Liver (tissue), 8 donors: ENCODE measurements at regions not wholly inside any gene's neighbourhood (a gene's known extent, or its start where the extent isn't known, plus 50 kb on each side); places are given as distances from the start of the nearest gene placed in this dataset.

Source experiments
- DNase-seq: peaks from one replicate; pipeline ENCODE4 v3.0.0-alpha.2; 2017; ENCODE audit warnings: low spot score
- H3K27ac ChIP-seq, 2 donors: one replicate each; pipeline ENCODE4 v1.7.0; 2013; ENCODE audit warnings: inconsistent platforms in 2 of 2, low read length in 2 of 2, control low read depth in 1 of 2, low read depth in 1 of 2, mild to moderate bottlenecking in 1 of 2
- H3K27me3 ChIP-seq, 4 donors: one replicate each; pipeline versions ENCODE4 v1.6.1 to v1.7.0; 2013; ENCODE audit warnings: low read length in 3 of 4, inconsistent platforms in 1 of 4, mild to moderate bottlenecking in 1 of 4, moderate library complexity in 1 of 4; ENCODE audit not compliant: control insufficient read depth in 4 of 4, insufficient read depth in 4 of 4
- H3K36me3 ChIP-seq, 4 donors: one replicate each; pipeline versions ENCODE4 v1.6.1 to v1.7.0; 2013; ENCODE audit warnings: low read length in 3 of 4, mild to moderate bottlenecking in 3 of 4, low read depth in 1 of 4, moderate library complexity in 1 of 4; ENCODE audit not compliant: control insufficient read depth in 4 of 4, insufficient read depth in 3 of 4
- H3K4me1 ChIP-seq, 4 donors: one replicate each; pipeline versions ENCODE4 v1.6.1 to v1.7.0; 2013; ENCODE audit warnings: low read length in 3 of 4, mild to moderate bottlenecking in 3 of 4, moderate library complexity in 1 of 4; ENCODE audit not compliant: control insufficient read depth in 4 of 4, insufficient read depth in 4 of 4
- H3K4me3 ChIP-seq, 3 donors: one replicate each; pipeline versions ENCODE4 v1.6.1 to v1.7.0; 2013; ENCODE audit warnings: low read length in 3 of 3, control low read depth in 1 of 3, low read depth in 1 of 3, mild to moderate bottlenecking in 1 of 3
- H3K9ac ChIP-seq, 2 donors: one replicate each; pipeline ENCODE4 v1.7.0; 2013; ENCODE audit warnings: low read length in 2 of 2, mild to moderate bottlenecking in 2 of 2, moderate library complexity in 2 of 2, control low read depth in 1 of 2, low read depth in 1 of 2
- H3K9me3 ChIP-seq, 4 donors: one replicate each; pipeline versions ENCODE4 v1.6.1 to v1.7.0; 2013; ENCODE audit warnings: low read length in 3 of 4; ENCODE audit not compliant: control insufficient read depth in 4 of 4
- EGR1 ChIP-seq, 2 donors: IDR thresholded peaks; 2 replicates each; pipeline ENCODE4 v1.6.1; 2016 to 2018; ENCODE audit warnings: antibody characterized with exemption in 2 of 2, low read depth in 2 of 2
- FOXA1 ChIP-seq: IDR thresholded peaks from 2 replicates; pipeline ENCODE4 v1.6.1; 2016; ENCODE audit warnings: antibody characterized with exemption
- FOXA2 ChIP-seq: IDR thresholded peaks from 2 replicates; pipeline ENCODE4 v1.6.1; 2016; ENCODE audit warnings: antibody characterized with exemption
- GABPA ChIP-seq, 2 donors: IDR thresholded peaks in 1 of 2; conservative IDR thresholded peaks in 1 of 2; 2 replicates each; pipeline ENCODE4 v1.6.1; 2016; ENCODE audit warnings: antibody characterized with exemption in 2 of 2, mild to moderate bottlenecking in 1 of 2, moderate library complexity in 1 of 2
- HNF4A ChIP-seq, 2 donors: conservative IDR thresholded peaks; 2 replicates each; pipeline ENCODE4 v1.6.1; 2016; ENCODE audit warnings: antibody characterized with exemption in 2 of 2, mild to moderate bottlenecking in 2 of 2
- HNF4G ChIP-seq: IDR thresholded peaks from 2 replicates; pipeline ENCODE4 v1.6.1; 2016; ENCODE audit warnings: antibody characterized with exemption
- JUND ChIP-seq, 2 donors: IDR thresholded peaks; 2 replicates each; pipeline ENCODE4 v1.6.1; 2016; ENCODE audit warnings: antibody characterized with exemption in 2 of 2
- MAX ChIP-seq: IDR thresholded peaks from 2 replicates; pipeline ENCODE4 v1.6.1; 2016; ENCODE audit warnings: antibody characterized with exemption
- NR2F2 ChIP-seq: IDR thresholded peaks from 2 replicates; pipeline ENCODE4 v1.6.1; 2016; ENCODE audit warnings: antibody characterized with exemption
- RAD21 ChIP-seq, 2 donors: IDR thresholded peaks; 2 replicates each; pipeline ENCODE4 v1.6.1; 2016; ENCODE audit warnings: antibody characterized with exemption in 2 of 2, mild to moderate bottlenecking in 2 of 2
- REST ChIP-seq: IDR thresholded peaks from 2 replicates; pipeline ENCODE4 v1.6.1; 2016; ENCODE audit warnings: antibody characterized with exemption, mild to moderate bottlenecking
- RXRA ChIP-seq, 2 donors: IDR thresholded peaks; 2 replicates each; pipeline ENCODE4 v1.6.1; 2017 to 2018; ENCODE audit warnings: antibody characterized with exemption in 2 of 2, mild to moderate bottlenecking in 1 of 2
- SP1 ChIP-seq: IDR thresholded peaks from 2 replicates; pipeline ENCODE4 v1.6.1; 2018; ENCODE audit warnings: antibody characterized with exemption, mild to moderate bottlenecking
- TAF1 ChIP-seq: conservative IDR thresholded peaks from 2 replicates; pipeline ENCODE4 v1.6.1; 2016; ENCODE audit warnings: antibody characterized with exemption, mild to moderate bottlenecking
- YY1 ChIP-seq: IDR thresholded peaks from 2 replicates; pipeline ENCODE4 v1.6.1; 2016; ENCODE audit warnings: antibody characterized with exemption, mild to moderate bottlenecking
- WGBS: extraction: QIAGEN DNeasy Blood & Tissue Kit; methylation state at CpG from one replicate; pipeline ENCODE4 v1.1.7; 2013; 5-methylcytosine and 5-hydroxymethylcytosine counted together
- TF ChIP-seq, protein P1 (sequence below): fragments of 150-350 bp; IDR thresholded peaks from 2 replicates; pipeline ENCODE4 v1.5.1; 2017; ENCODE audit warnings: improper control_type of control experiment, low read depth, low read length; ENCODE audit not compliant: missing input control
- TF ChIP-seq, protein P2 (sequence below): IDR thresholded peaks from 2 replicates; pipeline ENCODE4 v1.6.1; 2016; ENCODE audit warnings: antibody characterized with exemption
- TF ChIP-seq, protein P3 (sequence below): IDR thresholded peaks from 2 replicates; pipeline ENCODE4 v1.6.1; 2016; ENCODE audit warnings: antibody characterized with exemption
- donor health status: healthy.
- donor health status: healthy.
- donor health status: healthy.
- donor health status: healthy.
- donor health status: healthy.

- WGBS: 81% methylated on average over 10 of the region's 10 CpGs
- H3K27ac ChIP-seq: no peak overlapping the region
- H3K9ac ChIP-seq: no peak overlapping the region
- H3K9me3 ChIP-seq: no peaks in the 10 kb centered on the region
- H3K36me3 ChIP-seq: peaks cover 0 to 14% (median 7%) of the 10 kb centered on the region in 4 donors
- H3K4me1 ChIP-seq: peaks cover 0 to 11% (median 0%) of the 10 kb centered on the region in 4 donors
- TF ChIP-seq, protein P1, sequence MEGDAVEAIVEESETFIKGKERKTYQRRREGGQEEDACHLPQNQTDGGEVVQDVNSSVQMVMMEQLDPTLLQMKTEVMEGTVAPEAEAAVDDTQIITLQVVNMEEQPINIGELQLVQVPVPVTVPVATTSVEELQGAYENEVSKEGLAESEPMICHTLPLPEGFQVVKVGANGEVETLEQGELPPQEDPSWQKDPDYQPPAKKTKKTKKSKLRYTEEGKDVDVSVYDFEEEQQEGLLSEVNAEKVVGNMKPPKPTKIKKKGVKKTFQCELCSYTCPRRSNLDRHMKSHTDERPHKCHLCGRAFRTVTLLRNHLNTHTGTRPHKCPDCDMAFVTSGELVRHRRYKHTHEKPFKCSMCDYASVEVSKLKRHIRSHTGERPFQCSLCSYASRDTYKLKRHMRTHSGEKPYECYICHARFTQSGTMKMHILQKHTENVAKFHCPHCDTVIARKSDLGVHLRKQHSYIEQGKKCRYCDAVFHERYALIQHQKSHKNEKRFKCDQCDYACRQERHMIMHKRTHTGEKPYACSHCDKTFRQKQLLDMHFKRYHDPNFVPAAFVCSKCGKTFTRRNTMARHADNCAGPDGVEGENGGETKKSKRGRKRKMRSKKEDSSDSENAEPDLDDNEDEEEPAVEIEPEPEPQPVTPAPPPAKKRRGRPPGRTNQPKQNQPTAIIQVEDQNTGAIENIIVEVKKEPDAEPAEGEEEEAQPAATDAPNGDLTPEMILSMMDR: peak; percentile 45
- TF ChIP-seq RAD21 (IDR thresholded peaks at IDR 0.05) (peak; percentile 23 to 59), NR2F2 (no peak)
- TF ChIP-seq, protein P2, sequence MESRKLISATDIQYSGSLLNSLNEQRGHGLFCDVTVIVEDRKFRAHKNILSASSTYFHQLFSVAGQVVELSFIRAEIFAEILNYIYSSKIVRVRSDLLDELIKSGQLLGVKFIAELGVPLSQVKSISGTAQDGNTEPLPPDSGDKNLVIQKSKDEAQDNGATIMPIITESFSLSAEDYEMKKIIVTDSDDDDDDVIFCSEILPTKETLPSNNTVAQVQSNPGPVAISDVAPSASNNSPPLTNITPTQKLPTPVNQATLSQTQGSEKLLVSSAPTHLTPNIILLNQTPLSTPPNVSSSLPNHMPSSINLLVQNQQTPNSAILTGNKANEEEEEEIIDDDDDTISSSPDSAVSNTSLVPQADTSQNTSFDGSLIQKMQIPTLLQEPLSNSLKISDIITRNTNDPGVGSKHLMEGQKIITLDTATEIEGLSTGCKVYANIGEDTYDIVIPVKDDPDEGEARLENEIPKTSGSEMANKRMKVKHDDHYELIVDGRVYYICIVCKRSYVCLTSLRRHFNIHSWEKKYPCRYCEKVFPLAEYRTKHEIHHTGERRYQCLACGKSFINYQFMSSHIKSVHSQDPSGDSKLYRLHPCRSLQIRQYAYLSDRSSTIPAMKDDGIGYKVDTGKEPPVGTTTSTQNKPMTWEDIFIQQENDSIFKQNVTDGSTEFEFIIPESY: no peak
- no peak overlapping the region for H3K4me3 ChIP-seq
- no peaks in the 10 kb centered on the region for H3K27me3 ChIP-seq
- DNase-seq: no peak
Measured at GRCh38 chr9:109880276-109881169, 100.5 kb downstream of the PALM2AKAP2 start.

- Histone ChIP-seq H3K27me3 (no peaks in the 10 kb centered on the region), H3K9me3 (no peaks in the 10 kb centered on the region), H3K36me3 (peaks cover 0 to 18% (median 5%) of the 10 kb centered on the region in 4 donors), H3K27ac (peak overlapping the region in 1 of 2 donors; percentile 22), H3K4me1 (peaks cover 0 to 15% (median 3%) of the 10 kb centered on the region in 4 donors), H3K4me3 (no peak overlapping the region), H3K9ac (no peak overlapping the region)
- TF ChIP-seq, protein P3, sequence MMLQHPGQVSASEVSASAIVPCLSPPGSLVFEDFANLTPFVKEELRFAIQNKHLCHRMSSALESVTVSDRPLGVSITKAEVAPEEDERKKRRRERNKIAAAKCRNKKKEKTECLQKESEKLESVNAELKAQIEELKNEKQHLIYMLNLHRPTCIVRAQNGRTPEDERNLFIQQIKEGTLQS: no peak
- TF ChIP-seq HNF4A (conservative IDR thresholded peaks at IDR 0.05) (peak in 1 of 2 donors; percentile 42), REST (no peak), RXRA (IDR thresholded peaks at IDR 0.05) (no peak), FOXA1 (peak; percentile 8), NR2F2 (no peak), EGR1 (IDR thresholded peaks at IDR 0.05; ENCODE audit: low read depth in 2 of 2) (no peak), FOXA2 (peak; percentile 72), GABPA (IDR thresholded peaks at IDR 0.05 in 1 of 2, conservative IDR thresholded peaks at IDR 0.05 in 1 of 2) (no peak), YY1 (peak; percentile 47), MAX (no peak), TAF1 (no peak), HNF4G (no peak), SP1 (no peak), JUND (IDR thresholded peaks at IDR 0.05) (no peak), RAD21 (IDR thresholded peaks at IDR 0.05) (no peak)
- TF ChIP-seq, protein P1: no peak
- TF ChIP-seq, protein P2: no peak
- no peak for DNase-seq
- 43% methylated on average over 3 of the region's 3 CpGs for WGBS
Measured at GRCh38 chr9:109883623-109884022, 103.6 kb downstream of the PALM2AKAP2 start.
